VCaP (cell line): ENCODE measurements at regions not wholly inside any gene's neighbourhood (a gene's known extent, or its start where the extent isn't known, plus 50 kb on each side); places are given as distances from the start of the nearest gene placed in this dataset.
"Not testable (repeated sequence)": the region's sequence is repeated elsewhere in the genome, so short reads cannot be mapped to it uniquely, and the experiment has no call there.

Experiments used
- H3K27ac ChIP-seq: fragments of 450-650 bp; 2 replicates; pipeline ENCODE4 v1.5.1; 2017
- CTCF ChIP-seq: fragments of 450-650 bp; conservative IDR thresholded peaks from 2 replicates; pipeline ENCODE4 v1.5.1; 2017; ENCODE audit warnings: mild to moderate bottlenecking, moderate library complexity

GRCh38 chr5:120162321-120162720 is 301.8 kb upstream of the PRR16 start:
- no peak overlapping the region for H3K27ac ChIP-seq
- no peak for TF ChIP-seq CTCF

DNA sequence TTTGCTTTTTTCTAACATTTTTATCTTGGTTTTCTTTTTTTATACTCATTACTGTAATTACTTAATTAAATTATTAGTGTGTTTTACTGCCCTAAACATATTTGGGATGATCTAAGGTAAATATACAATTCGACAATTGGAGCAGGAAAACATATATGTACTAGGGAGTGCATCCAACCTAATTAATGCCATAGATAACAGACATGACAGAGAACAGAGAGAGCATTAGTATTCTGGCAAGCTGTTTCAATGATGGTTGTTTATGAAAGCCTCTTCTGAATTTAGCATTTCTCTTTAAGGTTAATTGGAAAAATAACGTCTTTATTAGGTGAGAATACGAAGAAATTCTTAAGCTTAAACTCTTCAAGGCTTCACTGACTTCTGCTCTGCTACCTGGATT is 300.1 kb upstream of the PRR16 start:
- no peak for TF ChIP-seq CTCF

GRCh38 chr5:120164986-120165385 is 299.1 kb upstream of the PRR16 start:
- TF ChIP-seq CTCF = no peak

More for the DNA sequence above, 300.1 kb upstream of the PRR16 start:
- H3K27ac ChIP-seq = no peak overlapping the region

GRCh38 chr5:120173125-120173524 is 291.0 kb upstream of the PRR16 start:
- TF ChIP-seq CTCF = no peak
- H3K27ac ChIP-seq = no peak overlapping the region

More at GRCh38 chr5:120164986-120165385, 299.1 kb upstream of the PRR16 start:
- no peak overlapping the region for H3K27ac ChIP-seq

DNA sequence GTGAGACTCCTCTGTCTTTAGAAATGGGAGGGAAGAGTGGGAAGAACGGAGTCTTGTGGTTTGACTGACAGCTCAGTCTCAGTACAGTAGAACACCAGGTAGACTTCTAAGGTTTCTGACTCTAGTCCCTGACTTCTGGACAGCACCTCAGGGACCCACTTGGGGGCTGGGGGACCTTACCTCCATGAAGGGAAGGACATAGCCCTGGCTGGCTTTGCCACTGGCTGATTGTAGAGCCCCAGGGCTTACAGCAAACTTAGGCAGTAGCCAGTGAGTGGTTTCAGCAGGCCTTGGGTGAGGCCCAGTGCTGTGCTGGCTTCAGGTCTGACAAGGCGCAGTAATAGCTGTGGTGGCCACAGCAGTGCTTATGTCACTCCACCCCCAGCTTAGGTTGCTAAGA is 290.0 kb upstream of the PRR16 start:
- no peak for TF ChIP-seq CTCF
- H3K27ac ChIP-seq = no peak overlapping the region

DNA sequence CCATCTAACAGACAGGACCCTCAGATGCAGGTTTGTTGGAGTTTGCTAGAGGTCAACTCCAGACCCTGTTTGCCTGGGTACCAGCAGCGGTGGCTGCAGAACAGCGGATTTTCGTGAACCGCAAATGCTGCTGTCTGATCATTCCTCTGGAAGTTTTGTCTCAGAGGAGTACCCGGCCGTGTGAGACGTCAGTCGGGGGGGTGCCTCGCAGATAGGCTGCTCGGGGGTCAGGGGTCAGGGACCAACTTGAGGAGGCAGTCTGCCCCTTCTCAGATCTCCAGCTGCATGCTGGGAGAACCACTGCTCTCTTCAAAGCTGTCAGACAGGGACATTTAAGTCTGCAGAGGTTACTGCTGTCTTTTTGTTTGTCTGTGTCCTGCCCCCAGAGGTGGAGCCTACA is 282.9 kb upstream of the PRR16 start:
- H3K27ac ChIP-seq = not testable (repeated sequence)

DNA sequence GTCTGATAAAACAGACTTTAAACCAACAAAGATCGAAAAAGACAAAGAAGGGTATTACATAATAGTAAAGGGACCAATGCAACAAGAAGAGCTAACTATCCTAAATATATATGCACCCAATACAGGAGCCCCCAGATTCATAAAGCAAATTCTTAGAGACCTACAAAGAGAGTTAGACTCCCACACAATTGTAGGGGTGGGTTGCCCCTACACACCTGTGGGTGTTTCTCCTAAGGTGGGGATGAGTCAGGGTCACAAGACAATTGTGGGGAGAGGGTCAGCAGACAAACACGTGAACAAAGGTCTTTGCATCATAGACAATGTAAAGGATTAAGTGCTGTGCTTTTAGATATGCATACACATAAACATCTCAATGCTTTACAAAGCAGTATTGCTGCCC is 269.4 kb upstream of the PRR16 start:
- H3K27ac ChIP-seq = not testable (repeated sequence)

- H3K27ac ChIP-seq = no peak overlapping the region
- TF ChIP-seq CTCF = no peak
Observed at GRCh38 chr5:120199559-120199958, 264.5 kb upstream of the PRR16 start.

DNA sequence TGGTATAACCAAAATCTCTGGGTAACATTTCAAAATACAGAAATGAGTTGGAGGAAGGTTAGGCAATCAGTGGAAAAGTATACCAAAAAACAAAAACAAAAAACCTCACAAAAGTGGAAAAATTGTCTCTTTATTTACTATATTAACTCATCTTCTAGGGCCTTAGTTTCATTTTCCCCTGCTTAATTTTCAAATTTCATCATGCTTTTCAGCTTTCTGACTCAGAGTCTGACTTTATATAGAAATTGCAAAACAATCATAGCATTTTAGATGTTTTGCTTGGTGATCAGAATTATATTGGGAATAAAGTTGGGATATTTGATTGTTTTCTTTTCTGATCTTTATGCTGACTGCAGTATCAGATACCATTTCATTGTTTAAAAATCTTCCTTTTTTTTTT is 257.0 kb upstream of the PRR16 start:
- H3K27ac ChIP-seq = no peak overlapping the region
- TF ChIP-seq CTCF = no peak
